ENCODE measurements at regions not wholly inside any gene's neighbourhood (a gene's known extent, or its start where the extent isn't known, plus 50 kb on each side); places are given as distances from the start of the nearest gene placed in this dataset.

GRCh38 chr14:76272349-76272748, 103.6 kb upstream of the ESRRB start:
- no peak overlapping the region for H3K27ac Mint-ChIP-seq
- peaks cover 2% of the 10 kb centered on the region for H3K9me3 Mint-ChIP-seq
- no peak overlapping the region for H3K4me3 Mint-ChIP-seq
- peaks cover 33% of the 10 kb centered on the region for H3K27me3 Mint-ChIP-seq (ENCODE audit: low read depth)
- TF ChIP-seq CTCF (IDR thresholded peaks at IDR 0.05; ENCODE audit: unreplicated experiment in 3 of 3): no peak
- no peaks in the 10 kb centered on the region for H3K4me1 Mint-ChIP-seq
- no peaks in the 10 kb centered on the region for H3K36me3 Mint-ChIP-seq (ENCODE audit: low read depth)

- peaks cover 32% of the 10 kb centered on the region for H3K27me3 Mint-ChIP-seq (ENCODE audit: low read depth)
- no peak overlapping the region for H3K27ac Mint-ChIP-seq
- no peak overlapping the region for H3K4me3 Mint-ChIP-seq
- H3K4me1 Mint-ChIP-seq: no peaks in the 10 kb centered on the region
- H3K9me3 Mint-ChIP-seq: peaks cover 2% of the 10 kb centered on the region
- TF ChIP-seq CTCF (IDR thresholded peaks at IDR 0.05; ENCODE audit: unreplicated experiment in 3 of 3): no peak
- no peaks in the 10 kb centered on the region for H3K36me3 Mint-ChIP-seq (ENCODE audit: low read depth)
Measured at GRCh38 chr14:76272774-76273173, 103.2 kb upstream of the ESRRB start.

GRCh38 chr14:76273346-76273745, 102.6 kb upstream of the ESRRB start:
- H3K27me3 Mint-ChIP-seq (ENCODE audit: low read depth): peaks cover 36% of the 10 kb centered on the region
- H3K36me3 Mint-ChIP-seq (ENCODE audit: low read depth): no peaks in the 10 kb centered on the region
- H3K9me3 Mint-ChIP-seq: peaks cover 2% of the 10 kb centered on the region
- no peaks in the 10 kb centered on the region for H3K4me1 Mint-ChIP-seq
- no peak overlapping the region for H3K27ac Mint-ChIP-seq
- TF ChIP-seq CTCF (IDR thresholded peaks at IDR 0.05; ENCODE audit: unreplicated experiment in 3 of 3): no peak
- H3K4me3 Mint-ChIP-seq: no peak overlapping the region

GRCh38 chr14:76274324-76274723, 101.6 kb upstream of the ESRRB start:
- Mint-ChIP-seq H3K27me3 (ENCODE audit: low read depth) (peaks cover 30% of the 10 kb centered on the region), H3K27ac (no peak overlapping the region), H3K4me3 (no peak overlapping the region), H3K9me3 (peaks cover 2% of the 10 kb centered on the region), H3K4me1 (no peaks in the 10 kb centered on the region), H3K36me3 (ENCODE audit: low read depth) (no peaks in the 10 kb centered on the region)
- no peak for TF ChIP-seq CTCF (IDR thresholded peaks at IDR 0.05; ENCODE audit: unreplicated experiment in 3 of 3)

- Mint-ChIP-seq H3K27ac (no peak overlapping the region), H3K4me3 (no peak overlapping the region), H3K4me1 (no peaks in the 10 kb centered on the region), H3K36me3 (ENCODE audit: low read depth) (no peaks in the 10 kb centered on the region), H3K27me3 (ENCODE audit: low read depth) (peaks cover 18% of the 10 kb centered on the region), H3K9me3 (peaks cover 2% of the 10 kb centered on the region)
- TF ChIP-seq CTCF (IDR thresholded peaks at IDR 0.05; ENCODE audit: unreplicated experiment in 3 of 3): no peak
Measured at GRCh38 chr14:76277586-76278130, 98.3 kb upstream of the ESRRB start.

- Mint-ChIP-seq H3K27me3 (ENCODE audit: low read depth) (peaks cover 14% of the 10 kb centered on the region), H3K4me1 (no peaks in the 10 kb centered on the region), H3K27ac (no peak overlapping the region), H3K4me3 (no peak overlapping the region), H3K9me3 (peaks cover 4% of the 10 kb centered on the region), H3K36me3 (ENCODE audit: low read depth) (no peaks in the 10 kb centered on the region)
- no peak for TF ChIP-seq CTCF (IDR thresholded peaks at IDR 0.05; ENCODE audit: unreplicated experiment in 3 of 3)
Measured at GRCh38 chr14:76280221-76280620, 95.7 kb upstream of the ESRRB start.

All from nephron (organoid).